ENCODE measurements at regions not wholly inside any gene's neighbourhood (a gene's known extent, or its start where the extent isn't known, plus 50 kb on each side); places are given as distances from the start of the nearest gene placed in this dataset.

DNA sequence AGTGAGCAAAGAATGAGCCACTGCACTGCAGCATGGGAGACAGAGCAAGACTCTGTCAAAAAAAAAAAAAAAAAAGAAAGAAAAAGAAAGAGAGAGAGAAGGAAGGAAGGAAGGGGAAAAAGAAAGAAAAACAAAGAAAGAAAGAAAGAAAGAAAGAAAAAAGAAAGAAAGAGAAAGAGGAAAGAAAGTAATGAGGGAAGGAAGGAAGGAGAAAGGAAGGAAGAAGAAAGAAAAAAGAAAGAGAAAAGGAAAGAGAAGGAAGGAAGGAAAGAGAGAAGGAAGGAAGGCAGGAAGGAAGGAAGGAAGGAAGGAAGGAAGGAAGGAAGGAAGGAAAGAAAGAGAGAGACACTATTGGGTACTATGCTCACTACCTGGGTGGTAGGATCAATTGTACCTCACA, 122.2 kb upstream of the ERCC4 start:
- TF ChIP-seq, protein P1, sequence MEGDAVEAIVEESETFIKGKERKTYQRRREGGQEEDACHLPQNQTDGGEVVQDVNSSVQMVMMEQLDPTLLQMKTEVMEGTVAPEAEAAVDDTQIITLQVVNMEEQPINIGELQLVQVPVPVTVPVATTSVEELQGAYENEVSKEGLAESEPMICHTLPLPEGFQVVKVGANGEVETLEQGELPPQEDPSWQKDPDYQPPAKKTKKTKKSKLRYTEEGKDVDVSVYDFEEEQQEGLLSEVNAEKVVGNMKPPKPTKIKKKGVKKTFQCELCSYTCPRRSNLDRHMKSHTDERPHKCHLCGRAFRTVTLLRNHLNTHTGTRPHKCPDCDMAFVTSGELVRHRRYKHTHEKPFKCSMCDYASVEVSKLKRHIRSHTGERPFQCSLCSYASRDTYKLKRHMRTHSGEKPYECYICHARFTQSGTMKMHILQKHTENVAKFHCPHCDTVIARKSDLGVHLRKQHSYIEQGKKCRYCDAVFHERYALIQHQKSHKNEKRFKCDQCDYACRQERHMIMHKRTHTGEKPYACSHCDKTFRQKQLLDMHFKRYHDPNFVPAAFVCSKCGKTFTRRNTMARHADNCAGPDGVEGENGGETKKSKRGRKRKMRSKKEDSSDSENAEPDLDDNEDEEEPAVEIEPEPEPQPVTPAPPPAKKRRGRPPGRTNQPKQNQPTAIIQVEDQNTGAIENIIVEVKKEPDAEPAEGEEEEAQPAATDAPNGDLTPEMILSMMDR (IDR thresholded peaks at IDR 0.05; ENCODE audit: low read depth, low read length, missing input control) = no peak
- TF ChIP-seq TAF1 (conservative IDR thresholded peaks at IDR 0.05) (no peak), RAD21 (IDR thresholded peaks at IDR 0.05) (no peak), JUND (IDR thresholded peaks at IDR 0.05) (no peak), HNF4A (conservative IDR thresholded peaks at IDR 0.05) (no peak), YY1 (IDR thresholded peaks at IDR 0.05) (no peak), EGR1 (IDR thresholded peaks at IDR 0.05; ENCODE audit: low read depth in 2 of 2) (no peak)
- TF ChIP-seq, protein P2, sequence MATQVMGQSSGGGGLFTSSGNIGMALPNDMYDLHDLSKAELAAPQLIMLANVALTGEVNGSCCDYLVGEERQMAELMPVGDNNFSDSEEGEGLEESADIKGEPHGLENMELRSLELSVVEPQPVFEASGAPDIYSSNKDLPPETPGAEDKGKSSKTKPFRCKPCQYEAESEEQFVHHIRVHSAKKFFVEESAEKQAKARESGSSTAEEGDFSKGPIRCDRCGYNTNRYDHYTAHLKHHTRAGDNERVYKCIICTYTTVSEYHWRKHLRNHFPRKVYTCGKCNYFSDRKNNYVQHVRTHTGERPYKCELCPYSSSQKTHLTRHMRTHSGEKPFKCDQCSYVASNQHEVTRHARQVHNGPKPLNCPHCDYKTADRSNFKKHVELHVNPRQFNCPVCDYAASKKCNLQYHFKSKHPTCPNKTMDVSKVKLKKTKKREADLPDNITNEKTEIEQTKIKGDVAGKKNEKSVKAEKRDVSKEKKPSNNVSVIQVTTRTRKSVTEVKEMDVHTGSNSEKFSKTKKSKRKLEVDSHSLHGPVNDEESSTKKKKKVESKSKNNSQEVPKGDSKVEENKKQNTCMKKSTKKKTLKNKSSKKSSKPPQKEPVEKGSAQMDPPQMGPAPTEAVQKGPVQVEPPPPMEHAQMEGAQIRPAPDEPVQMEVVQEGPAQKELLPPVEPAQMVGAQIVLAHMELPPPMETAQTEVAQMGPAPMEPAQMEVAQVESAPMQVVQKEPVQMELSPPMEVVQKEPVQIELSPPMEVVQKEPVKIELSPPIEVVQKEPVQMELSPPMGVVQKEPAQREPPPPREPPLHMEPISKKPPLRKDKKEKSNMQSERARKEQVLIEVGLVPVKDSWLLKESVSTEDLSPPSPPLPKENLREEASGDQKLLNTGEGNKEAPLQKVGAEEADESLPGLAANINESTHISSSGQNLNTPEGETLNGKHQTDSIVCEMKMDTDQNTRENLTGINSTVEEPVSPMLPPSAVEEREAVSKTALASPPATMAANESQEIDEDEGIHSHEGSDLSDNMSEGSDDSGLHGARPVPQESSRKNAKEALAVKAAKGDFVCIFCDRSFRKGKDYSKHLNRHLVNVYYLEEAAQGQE (IDR thresholded peaks at IDR 0.05) = no peak
- TF ChIP-seq, protein P3, sequence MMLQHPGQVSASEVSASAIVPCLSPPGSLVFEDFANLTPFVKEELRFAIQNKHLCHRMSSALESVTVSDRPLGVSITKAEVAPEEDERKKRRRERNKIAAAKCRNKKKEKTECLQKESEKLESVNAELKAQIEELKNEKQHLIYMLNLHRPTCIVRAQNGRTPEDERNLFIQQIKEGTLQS (IDR thresholded peaks at IDR 0.05) = no peak
- TF ChIP-seq, protein P4, sequence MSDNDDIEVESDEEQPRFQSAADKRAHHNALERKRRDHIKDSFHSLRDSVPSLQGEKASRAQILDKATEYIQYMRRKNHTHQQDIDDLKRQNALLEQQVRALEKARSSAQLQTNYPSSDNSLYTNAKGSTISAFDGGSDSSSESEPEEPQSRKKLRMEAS (IDR thresholded peaks at IDR 0.05) = no peak

Measured in liver (tissue), 3 donors.